ENCODE measurements at regions not wholly inside any gene's neighbourhood (a gene's known extent, or its start where the extent isn't known, plus 50 kb on each side); places are given as distances from the start of the nearest gene placed in this dataset.

GRCh38 chr3:124296406-124296805, 304.5 kb upstream of the ROPN1 start:
- no peak for TF ChIP-seq CTCF (IDR thresholded peaks at IDR 0.05; ENCODE audit: insufficient read depth, low read length, poor library complexity, severe bottlenecking)
- TF ChIP-seq EZH2phosphoT487 (conservative IDR thresholded peaks at IDR 0.05; ENCODE audit: low read length): no peak

All from SU-DHL-6 (cell line).